Adipocyte (in vitro differentiated cells): ENCODE measurements at regions not wholly inside any gene's neighbourhood (a gene's known extent, or its start where the extent isn't known, plus 50 kb on each side); places are given as distances from the start of the nearest gene placed in this dataset.
"Not testable (repeated sequence)": the region's sequence is repeated elsewhere in the genome, so short reads cannot be mapped to it uniquely, and the experiment has no call there.

Experiments used
- DNase-seq: peaks from one replicate; pipeline ENCODE4 v3.0.0-alpha.2; 2015; ENCODE audit warnings: low read depth
- H3K27me3 ChIP-seq: replicated peaks from 2 replicates; pipeline ENCODE4 v1.7.0; 2013; ENCODE audit warnings: mild to moderate bottlenecking, low read length, moderate library complexity; ENCODE audit not compliant: control insufficient read depth, insufficient read depth
- H3K36me3 ChIP-seq: 2 replicates; pipeline ENCODE4 v1.7.0; 2013; ENCODE audit warnings: low read length, mild to moderate bottlenecking, moderate library complexity; ENCODE audit not compliant: control insufficient read depth, insufficient read depth, severe bottlenecking
- H3K4me1 ChIP-seq: 2 replicates; pipeline ENCODE4 v1.7.0; 2013; ENCODE audit warnings: mild to moderate bottlenecking, low read length, moderate library complexity; ENCODE audit not compliant: control insufficient read depth, insufficient read depth
- H3K4me3 ChIP-seq: 2 replicates; pipeline ENCODE4 v1.7.0; 2013; ENCODE audit warnings: mild to moderate bottlenecking, low read length, moderate library complexity
- H3K9ac ChIP-seq: 2 replicates; pipeline ENCODE4 v1.7.0; 2013; ENCODE audit warnings: mild to moderate bottlenecking, low read length, moderate library complexity
- H3K9me3 ChIP-seq: 2 replicates; pipeline ENCODE4 v1.7.0; 2013; ENCODE audit warnings: mild to moderate bottlenecking, low read length, moderate library complexity; ENCODE audit not compliant: control insufficient read depth

DNA sequence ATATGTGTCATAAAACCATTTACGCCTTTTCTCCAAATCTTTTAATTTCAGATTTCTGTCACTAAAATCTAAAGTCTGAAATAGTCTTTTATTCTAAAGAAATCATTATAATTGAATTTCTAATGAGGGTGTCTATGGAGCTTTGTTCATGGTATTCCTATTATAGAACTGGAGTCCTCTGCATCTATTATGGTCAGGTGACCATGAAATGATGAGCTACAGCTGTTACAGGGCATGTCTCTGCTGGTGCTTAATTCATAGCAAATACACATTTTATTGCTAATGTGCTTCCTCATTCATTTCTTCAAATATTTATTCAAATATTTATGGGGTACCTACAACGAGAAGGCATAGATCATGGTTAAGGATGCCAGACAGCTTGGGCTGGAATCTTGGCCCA lies 126.1 kb downstream of the NAA11 start:
- H3K27me3 ChIP-seq: no peaks in the 10 kb centered on the region
- no peaks in the 10 kb centered on the region for H3K36me3 ChIP-seq
- H3K9ac ChIP-seq: no peak overlapping the region
- no peaks in the 10 kb centered on the region for H3K4me1 ChIP-seq
- no peak overlapping the region for H3K4me3 ChIP-seq
- no peak for DNase-seq
- no peaks in the 10 kb centered on the region for H3K9me3 ChIP-seq

DNA sequence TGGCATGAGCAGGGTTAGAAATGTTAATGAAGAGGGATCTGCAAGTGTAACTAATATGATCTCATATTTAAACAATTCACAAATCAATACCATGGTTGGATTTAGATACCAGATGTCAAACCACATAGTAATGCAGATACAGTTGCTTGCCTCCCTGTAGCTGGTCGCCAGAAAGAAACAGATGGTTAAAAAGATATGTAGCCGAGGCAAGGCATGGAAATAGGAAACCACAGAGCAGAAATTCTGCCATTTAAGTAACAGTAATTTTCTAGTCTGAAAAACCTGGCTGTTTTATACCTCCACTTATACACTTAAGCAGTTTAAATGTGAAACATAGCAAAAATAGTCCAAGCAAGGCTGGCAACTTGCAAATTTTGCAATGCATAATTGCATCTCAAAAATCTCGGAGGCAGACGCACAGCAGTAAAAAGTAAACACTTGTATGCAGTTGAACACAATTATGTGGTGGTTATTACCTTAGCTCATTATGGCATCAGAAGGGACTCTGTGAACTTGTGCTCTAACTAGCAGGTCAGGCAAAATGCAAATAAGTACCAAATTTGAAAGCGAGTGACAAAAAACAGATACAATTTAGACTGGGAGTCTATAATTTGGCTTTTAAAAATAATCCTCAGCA lies 126.8 kb downstream of the NAA11 start:
- Histone ChIP-seq H3K9me3 (no peaks in the 10 kb centered on the region), H3K4me1 (no peaks in the 10 kb centered on the region), H3K36me3 (no peaks in the 10 kb centered on the region), H3K4me3 (no peak overlapping the region), H3K9ac (no peak overlapping the region), H3K27me3 (no peaks in the 10 kb centered on the region)
- DNase-seq: no peak

GRCh38 chr4:79197275-79198009 lies 128.4 kb downstream of the NAA11 start:
- no peak for DNase-seq
- H3K9me3 ChIP-seq: no peaks in the 10 kb centered on the region
- no peaks in the 10 kb centered on the region for H3K27me3 ChIP-seq
- H3K36me3 ChIP-seq: no peaks in the 10 kb centered on the region
- no peaks in the 10 kb centered on the region for H3K4me1 ChIP-seq
- no peak overlapping the region for H3K9ac ChIP-seq
- no peak overlapping the region for H3K4me3 ChIP-seq

DNA sequence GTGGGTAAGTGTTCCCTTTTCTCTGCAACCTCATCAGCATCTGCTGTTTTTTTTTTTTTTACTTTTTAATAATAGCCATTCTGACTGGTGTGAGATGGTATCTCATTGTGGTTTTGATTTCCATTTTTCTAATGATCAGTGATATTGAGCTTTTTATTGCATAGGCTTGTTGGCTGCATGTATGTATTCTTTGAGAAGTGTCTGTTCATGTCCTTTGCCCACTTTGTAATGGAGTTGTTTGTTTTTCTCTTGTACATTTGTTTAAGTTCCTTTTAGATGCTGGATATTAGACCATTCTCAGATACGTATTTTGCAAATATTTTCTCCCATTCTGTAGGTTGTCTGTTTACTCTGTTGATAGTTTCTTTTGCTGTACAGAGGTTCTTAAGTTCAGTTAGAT lies 134.6 kb downstream of the NAA11 start:
- H3K36me3 ChIP-seq, H3K4me3 ChIP-seq, H3K9ac ChIP-seq, DNase-seq, H3K27me3 ChIP-seq, H3K4me1 ChIP-seq, H3K9me3 ChIP-seq: not testable (repeated sequence)

GRCh38 chr4:79185526-79186045 lies 140.3 kb downstream of the NAA11 start:
- Histone ChIP-seq H3K4me1 (no peaks in the 10 kb centered on the region), H3K9ac (no peak overlapping the region), H3K4me3 (no peak overlapping the region), H3K27me3 (no peaks in the 10 kb centered on the region), H3K9me3 (no peaks in the 10 kb centered on the region), H3K36me3 (no peaks in the 10 kb centered on the region)
- DNase-seq: no peak

DNA sequence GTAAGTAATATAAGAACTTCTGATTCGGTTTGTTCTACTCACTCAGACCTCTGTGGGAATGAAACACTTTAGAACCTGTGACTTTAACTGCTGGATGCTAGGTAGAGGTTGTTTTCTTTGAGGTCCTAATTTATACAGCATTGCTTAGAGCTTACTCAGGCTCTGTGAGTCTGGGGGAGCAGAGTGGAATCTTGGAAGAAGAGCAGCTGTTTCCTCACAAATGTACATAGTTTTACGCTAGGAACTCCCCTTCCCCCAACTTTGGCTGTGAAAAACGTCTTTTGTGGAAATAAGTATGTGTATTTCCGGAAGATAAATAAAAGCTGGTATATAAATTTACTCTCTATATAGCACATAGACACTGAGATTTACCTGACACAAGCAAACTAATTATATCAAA lies 141.4 kb downstream of the NAA11 start:
- no peaks in the 10 kb centered on the region for H3K9me3 ChIP-seq
- H3K27me3 ChIP-seq: no peaks in the 10 kb centered on the region
- no peaks in the 10 kb centered on the region for H3K4me1 ChIP-seq
- DNase-seq: no peak
- H3K36me3 ChIP-seq: no peaks in the 10 kb centered on the region
- no peak overlapping the region for H3K4me3 ChIP-seq
- no peak overlapping the region for H3K9ac ChIP-seq

- no peaks in the 10 kb centered on the region for H3K36me3 ChIP-seq
- no peaks in the 10 kb centered on the region for H3K27me3 ChIP-seq
- no peak overlapping the region for H3K9ac ChIP-seq
- no peak for DNase-seq
- H3K4me1 ChIP-seq: peaks cover 10% of the 10 kb centered on the region
- no peaks in the 10 kb centered on the region for H3K9me3 ChIP-seq
- H3K4me3 ChIP-seq: no peak overlapping the region
These were observed 143.7 kb downstream of the NAA11 start for GRCh38 chr4:79182209-79182608.

GRCh38 chr4:79181190-79181589 lies 144.7 kb downstream of the NAA11 start:
- no peaks in the 10 kb centered on the region for H3K36me3 ChIP-seq
- peaks cover 10% of the 10 kb centered on the region for H3K4me1 ChIP-seq
- no peak overlapping the region for H3K9ac ChIP-seq
- DNase-seq: no peak
- no peaks in the 10 kb centered on the region for H3K9me3 ChIP-seq
- no peaks in the 10 kb centered on the region for H3K27me3 ChIP-seq
- H3K4me3 ChIP-seq: no peak overlapping the region

DNA sequence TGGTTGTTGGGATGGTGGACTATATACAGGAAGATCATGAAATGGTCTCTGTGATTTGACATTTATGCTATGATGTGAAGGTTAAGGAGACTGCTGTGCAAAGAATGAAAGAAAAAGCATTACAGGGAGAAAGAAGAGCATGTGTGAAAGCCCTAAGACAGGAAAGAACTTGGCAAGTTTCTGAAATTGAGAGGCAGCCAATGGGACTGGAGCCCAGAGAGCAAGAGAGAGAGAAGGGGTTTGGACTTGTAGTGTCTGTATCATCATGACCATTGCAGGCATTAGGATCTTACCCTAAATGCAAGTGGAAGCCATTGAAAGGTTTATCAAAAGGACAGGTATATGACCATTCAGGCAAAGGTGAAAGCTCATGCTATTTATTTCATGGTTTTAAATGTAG lies 147.1 kb downstream of the NAA11 start:
- H3K4me1 ChIP-seq: peaks cover 10% of the 10 kb centered on the region
- no peaks in the 10 kb centered on the region for H3K36me3 ChIP-seq
- no peaks in the 10 kb centered on the region for H3K9me3 ChIP-seq
- H3K4me3 ChIP-seq: no peak overlapping the region
- no peak for DNase-seq
- H3K9ac ChIP-seq: no peak overlapping the region
- H3K27me3 ChIP-seq: no peaks in the 10 kb centered on the region

DNA sequence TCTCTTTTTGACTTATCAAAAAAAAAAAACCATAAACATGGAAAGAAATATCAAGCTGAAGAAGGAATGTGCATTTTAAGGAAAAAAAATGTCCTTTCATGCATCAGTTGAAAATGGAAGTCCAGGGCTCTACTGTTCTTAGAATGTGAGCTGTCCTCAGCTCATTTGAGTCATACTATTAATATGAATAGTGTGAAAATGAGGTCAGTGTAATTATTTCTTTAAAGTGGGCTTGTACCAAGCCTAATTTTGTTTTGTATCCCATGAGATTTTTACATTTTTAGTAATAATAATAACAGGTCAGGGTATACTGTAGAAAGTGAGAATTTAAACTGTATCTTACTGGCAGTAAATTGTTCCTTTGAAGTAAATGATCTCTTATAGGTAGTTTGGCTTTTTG lies 148.5 kb downstream of the NAA11 start:
- no peak overlapping the region for H3K9ac ChIP-seq
- H3K9me3 ChIP-seq: no peaks in the 10 kb centered on the region
- peaks cover 10% of the 10 kb centered on the region for H3K4me1 ChIP-seq
- H3K27me3 ChIP-seq: no peaks in the 10 kb centered on the region
- no peaks in the 10 kb centered on the region for H3K36me3 ChIP-seq
- DNase-seq: no peak
- no peak overlapping the region for H3K4me3 ChIP-seq

- H3K27me3 ChIP-seq: no peaks in the 10 kb centered on the region
- H3K36me3 ChIP-seq: no peaks in the 10 kb centered on the region
- H3K9me3 ChIP-seq: no peaks in the 10 kb centered on the region
- peaks cover 10% of the 10 kb centered on the region for H3K4me1 ChIP-seq
- H3K4me3 ChIP-seq: no peak overlapping the region
- H3K9ac ChIP-seq: no peak overlapping the region
- DNase-seq: no peak
These were observed 149.5 kb downstream of the NAA11 start for GRCh38 chr4:79176351-79176750.
